ENCODE measurements at regions not wholly inside any gene's neighbourhood (a gene's known extent, or its start where the extent isn't known, plus 50 kb on each side); places are given as distances from the start of the nearest gene placed in this dataset.
"Not testable (repeated sequence)": the region's sequence is repeated elsewhere in the genome, so short reads cannot be mapped to it uniquely, and the experiment has no call there.

GRCh38 chr9:30511666-30512065 is 1872.8 kb upstream of the ACO1 start:
- no peak for DNase-seq

GRCh38 chr9:30519166-30519565 is 1865.3 kb upstream of the ACO1 start:
- DNase-seq: no peak

- DNase-seq: no peak
These were observed 1864.7 kb upstream of the ACO1 start for GRCh38 chr9:30519756-30520155.

GRCh38 chr9:30522061-30522460 is 1862.4 kb upstream of the ACO1 start:
- DNase-seq: no peak

GRCh38 chr9:30522486-30522885 is 1862.0 kb upstream of the ACO1 start:
- DNase-seq: no peak

GRCh38 chr9:30524311-30524710 is 1860.1 kb upstream of the ACO1 start:
- no peak for DNase-seq

- DNase-seq: no peak
These were observed 1850.0 kb upstream of the ACO1 start for GRCh38 chr9:30534455-30534854.

GRCh38 chr9:30534896-30535295 is 1849.5 kb upstream of the ACO1 start:
- DNase-seq: no peak

- no peak for DNase-seq
These were observed 1847.9 kb upstream of the ACO1 start for GRCh38 chr9:30536494-30536893.

GRCh38 chr9:30539696-30540095 is 1844.7 kb upstream of the ACO1 start:
- not testable (repeated sequence) for DNase-seq

GRCh38 chr9:30574355-30575151 is 1809.9 kb upstream of the ACO1 start:
- DNase-seq: no peak

GRCh38 chr9:30575218-30575617 is 1809.2 kb upstream of the ACO1 start:
- DNase-seq: no peak

GRCh38 chr9:30575691-30576090 is 1808.8 kb upstream of the ACO1 start:
- no peak for DNase-seq

GRCh38 chr9:30579810-30580209 is 1804.6 kb upstream of the ACO1 start:
- DNase-seq: no peak

GRCh38 chr9:30582240-30582639 is 1802.2 kb upstream of the ACO1 start:
- no peak for DNase-seq

- no peak for DNase-seq
These were observed 1799.9 kb upstream of the ACO1 start for GRCh38 chr9:30584559-30584958.

GRCh38 chr9:30591461-30591860 is 1793.0 kb upstream of the ACO1 start:
- no peak for DNase-seq

GRCh38 chr9:30597608-30598007 is 1786.8 kb upstream of the ACO1 start:
- no peak for DNase-seq

- no peak for DNase-seq
These were observed 1778.5 kb upstream of the ACO1 start for GRCh38 chr9:30605936-30606335.

GRCh38 chr9:30609713-30610112 is 1774.7 kb upstream of the ACO1 start:
- no peak for DNase-seq

- DNase-seq: not testable (repeated sequence)
These were observed 1767.7 kb upstream of the ACO1 start for GRCh38 chr9:30616782-30617181.

GRCh38 chr9:30622561-30622960 is 1761.9 kb upstream of the ACO1 start:
- DNase-seq: no peak

- no peak for DNase-seq
These were observed 1755.4 kb upstream of the ACO1 start for GRCh38 chr9:30628915-30629567.

GRCh38 chr9:30630459-30630858 is 1754.0 kb upstream of the ACO1 start:
- DNase-seq: no peak

GRCh38 chr9:30646639-30647038 is 1737.8 kb upstream of the ACO1 start:
- DNase-seq: not testable (repeated sequence)
